Activated T-helper 1 cell treated with anti-CD3 and anti-CD28 coated beads, Interleukin-12 subunit alpha, Interleukin-12 subunit beta, Interleukin-2, Interleukin-4 antibody, amounts not matched to agents 30 ng/mL and 10 ng/mL and 1 ng/mL, durations not matched to agents 14 hours and 24 hours and 36 hours (primary cell): ENCODE measurements at regions not wholly inside any gene's neighbourhood (a gene's known extent, or its start where the extent isn't known, plus 50 kb on each side); places are given as distances from the start of the nearest gene placed in this dataset.

Experiments
- DNase-seq: peaks from one replicate; pipeline ENCODE4 v3.0.0; 2021; ENCODE audit warnings: low spot score
- H3K27ac Mint-ChIP-seq: one replicate; pipeline ENCODE4 v1.8.0; 2021; ENCODE audit warnings: mild to moderate bottlenecking, mixed read lengths
- H3K27me3 Mint-ChIP-seq: one replicate; pipeline ENCODE4 v1.8.0; 2022; ENCODE audit warnings: mild to moderate bottlenecking, moderate library complexity, mixed read lengths; ENCODE audit not compliant: insufficient read depth
- H3K36me3 Mint-ChIP-seq: one replicate; pipeline ENCODE4 v1.8.0; 2021; ENCODE audit warnings: low read depth, mixed read lengths
- H3K4me1 Mint-ChIP-seq: one replicate; pipeline ENCODE4 v1.8.0; 2021; ENCODE audit warnings: low read depth, mixed read lengths
- H3K4me3 Mint-ChIP-seq: one replicate; pipeline ENCODE4 v1.8.0; 2021; ENCODE audit warnings: mild to moderate bottlenecking, moderate library complexity, mixed read lengths
- H3K9me3 Mint-ChIP-seq: one replicate; pipeline ENCODE4 v1.8.0; 2021; ENCODE audit warnings: mixed read lengths
- intact Hi-C: fragments of 100-400 bp; cut with micrococcal nuclease; formaldehyde crosslinking; loops from one replicate; pipeline ENCODE4 v1.15.1; 2024

DNA sequence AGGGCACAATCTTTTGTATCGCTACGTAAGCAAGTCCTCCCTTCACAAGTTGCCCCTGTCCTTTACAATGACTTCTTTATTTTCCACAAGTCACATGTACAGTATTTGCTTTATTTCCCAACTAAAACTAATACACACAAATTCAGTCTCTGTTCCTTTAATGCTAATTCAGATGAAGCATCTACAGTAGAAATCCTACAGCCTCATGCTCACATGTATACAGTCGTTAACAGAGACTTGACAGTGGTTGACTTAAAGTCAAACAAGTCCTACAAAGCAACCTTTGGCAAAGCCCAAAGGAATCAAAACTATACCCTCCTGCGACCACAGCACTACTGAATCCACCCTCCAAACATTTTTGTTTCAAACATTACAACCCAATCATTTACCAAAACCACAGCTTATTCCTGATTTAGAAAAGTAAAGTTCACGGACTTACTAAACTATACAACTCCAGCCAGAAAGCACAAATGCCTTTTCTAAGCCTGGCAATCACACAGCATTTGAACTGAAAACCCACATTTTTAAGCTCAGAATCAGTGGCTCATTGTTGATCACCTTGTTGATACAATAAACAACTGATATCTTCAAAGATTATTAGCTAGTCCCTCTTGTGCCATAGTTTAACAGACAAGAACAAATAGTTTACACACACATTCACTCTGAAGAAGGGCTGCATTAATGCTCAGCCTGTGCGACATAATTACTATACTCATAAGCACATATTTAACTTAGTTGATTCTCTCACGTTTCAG is 70.9 kb upstream of the NHSL1 start:
- Mint-ChIP-seq H3K9me3 (no peaks in the 10 kb centered on the region), H3K4me1 (no peaks in the 10 kb centered on the region), H3K4me3 (no peak overlapping the region), H3K27me3 (peaks cover 18% of the 10 kb centered on the region), H3K27ac (no peak overlapping the region), H3K36me3 (no peaks in the 10 kb centered on the region)
- DNase-seq = no peak
- intact Hi-C loops = no loop called here

DNA sequence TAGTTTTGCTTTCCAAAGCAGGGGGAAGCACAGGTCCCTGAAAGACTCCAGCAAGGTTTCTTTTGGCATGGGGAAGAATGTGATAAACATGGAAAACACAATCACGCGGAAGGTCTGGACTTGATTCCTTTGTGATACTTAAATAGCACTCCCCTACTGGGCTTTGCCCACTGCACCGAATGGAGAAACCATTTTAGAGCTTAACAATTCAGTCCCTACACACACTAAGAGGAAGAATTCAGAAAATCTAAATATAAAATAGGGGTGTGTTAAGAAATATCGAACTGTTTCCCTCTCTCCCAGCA is 71.4 kb upstream of the NHSL1 start:
- Mint-ChIP-seq H3K9me3 (no peaks in the 10 kb centered on the region), H3K27me3 (peaks cover 18% of the 10 kb centered on the region), H3K4me1 (no peaks in the 10 kb centered on the region), H3K36me3 (no peaks in the 10 kb centered on the region), H3K4me3 (no peak overlapping the region), H3K27ac (no peak overlapping the region)
- DNase-seq = no peak
- intact Hi-C loops = no loop called here

DNA sequence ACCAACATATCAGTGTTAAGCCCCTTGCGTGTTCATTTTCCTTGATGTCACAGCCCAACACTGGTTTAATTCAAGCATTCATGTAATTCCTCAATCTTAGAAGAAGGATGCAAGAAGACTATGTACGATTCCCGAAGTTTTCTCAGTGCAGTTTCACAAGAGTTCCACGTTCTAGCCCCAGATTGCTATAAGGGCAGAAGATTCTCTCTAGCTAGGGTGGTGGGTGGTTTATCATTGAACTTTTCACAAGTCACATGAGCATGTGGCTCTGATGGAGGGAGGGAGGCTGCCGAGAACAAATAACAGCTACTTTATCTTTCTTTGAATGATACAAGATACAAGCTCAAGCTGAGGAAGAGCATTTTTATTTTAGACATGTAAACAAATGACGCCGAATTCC is 71.9 kb upstream of the NHSL1 start:
- Mint-ChIP-seq H3K9me3 (no peaks in the 10 kb centered on the region), H3K4me3 (no peak overlapping the region), H3K4me1 (no peaks in the 10 kb centered on the region), H3K36me3 (no peaks in the 10 kb centered on the region), H3K27me3 (peaks cover 21% of the 10 kb centered on the region), H3K27ac (no peak overlapping the region)
- intact Hi-C loops = no loop called here
- DNase-seq = no peak

DNA sequence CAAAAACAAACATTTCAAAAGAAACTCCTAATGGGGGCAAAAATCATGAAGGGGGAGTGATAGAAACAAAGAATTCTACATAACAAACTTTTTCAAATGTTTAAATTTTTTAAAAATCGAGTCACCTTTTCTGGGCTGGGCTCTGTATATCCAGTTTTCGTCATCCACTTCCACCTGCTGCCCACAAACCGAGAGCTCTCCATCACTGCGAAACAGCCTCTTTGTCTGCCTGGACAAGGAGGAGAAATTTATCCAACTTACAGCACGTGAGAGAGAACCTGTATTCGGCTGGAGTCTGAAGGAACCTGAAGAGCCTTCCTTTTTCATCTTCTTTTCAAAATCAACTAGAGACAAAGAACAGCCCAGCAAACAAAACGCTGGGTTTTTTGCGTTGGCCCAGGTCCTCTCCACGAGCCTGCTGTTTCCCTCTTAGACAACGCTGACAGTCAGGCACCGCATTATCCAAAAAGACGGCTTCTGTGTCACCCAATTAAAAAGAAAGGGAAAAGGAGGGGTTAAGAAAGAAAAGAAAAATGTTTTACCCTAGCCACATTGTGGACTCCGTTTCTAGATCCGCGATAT is 72.4 kb upstream of the NHSL1 start:
- H3K36me3 Mint-ChIP-seq = no peaks in the 10 kb centered on the region
- intact Hi-C loops = no loop called here
- DNase-seq = no peak
- no peak overlapping the region for H3K4me3 Mint-ChIP-seq
- H3K27me3 Mint-ChIP-seq = peaks cover 22% of the 10 kb centered on the region
- H3K27ac Mint-ChIP-seq = no peak overlapping the region
- H3K4me1 Mint-ChIP-seq = no peaks in the 10 kb centered on the region
- H3K9me3 Mint-ChIP-seq = no peaks in the 10 kb centered on the region

DNA sequence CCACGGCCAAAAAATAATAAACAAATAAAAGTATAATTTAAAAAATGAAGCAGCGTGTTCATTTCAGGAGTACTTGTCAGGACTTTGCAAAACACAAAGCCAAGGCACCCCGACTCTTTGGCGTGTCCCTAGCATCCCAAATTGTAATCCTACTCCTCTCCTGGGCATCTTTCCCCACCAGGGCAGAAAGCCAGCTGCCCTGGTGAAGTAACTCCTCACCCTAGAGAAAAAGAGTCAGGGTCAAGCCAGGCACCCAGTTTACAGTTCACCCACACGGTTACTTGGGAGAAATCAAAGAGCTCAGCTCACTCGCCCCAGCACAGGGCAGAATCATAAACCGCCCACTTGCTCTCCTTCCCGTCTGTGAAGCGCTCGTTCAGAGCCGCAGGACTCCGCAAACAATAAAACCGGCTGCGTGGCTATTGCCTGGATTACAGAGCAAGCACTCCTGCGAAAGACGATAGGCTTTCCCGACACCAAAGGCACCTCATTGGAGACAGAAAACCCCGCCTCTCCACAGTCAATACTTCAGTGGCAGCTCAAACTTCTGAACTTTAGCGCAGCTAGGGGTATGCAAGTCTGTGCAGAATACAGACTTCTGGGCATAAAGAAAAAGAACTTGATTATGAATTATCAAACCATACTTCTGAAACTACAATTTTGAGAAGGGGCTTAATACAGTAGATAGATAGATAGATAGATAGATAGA is 73.0 kb upstream of the NHSL1 start:
- H3K9me3 Mint-ChIP-seq = no peaks in the 10 kb centered on the region
- H3K4me1 Mint-ChIP-seq = no peaks in the 10 kb centered on the region
- DNase-seq = no peak
- no peak overlapping the region for H3K4me3 Mint-ChIP-seq
- H3K27me3 Mint-ChIP-seq = peaks cover 22% of the 10 kb centered on the region
- intact Hi-C loops = no loop called here
- H3K27ac Mint-ChIP-seq = no peak overlapping the region
- no peaks in the 10 kb centered on the region for H3K36me3 Mint-ChIP-seq

DNA sequence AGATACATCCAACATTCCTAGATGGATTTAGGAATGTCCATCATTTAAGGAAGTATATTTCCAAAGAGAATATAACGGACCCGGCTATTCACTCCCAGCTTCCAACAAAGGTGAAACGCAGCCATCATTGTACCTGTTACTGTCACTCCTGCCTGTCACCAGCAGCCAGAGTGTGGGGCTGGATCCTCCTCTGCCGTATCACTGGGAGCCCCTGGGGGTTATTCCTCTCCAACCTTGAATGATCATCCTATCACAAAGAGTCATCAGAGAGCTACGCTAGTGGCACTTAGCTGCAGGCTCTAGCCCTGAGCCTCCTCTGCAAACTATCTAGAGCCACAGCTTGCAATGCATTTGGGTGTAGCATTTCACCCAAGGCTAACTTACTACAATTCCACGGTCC is 73.6 kb upstream of the NHSL1 start:
- Mint-ChIP-seq H3K9me3 (no peaks in the 10 kb centered on the region), H3K4me3 (no peak overlapping the region), H3K36me3 (no peaks in the 10 kb centered on the region), H3K4me1 (no peaks in the 10 kb centered on the region), H3K27me3 (peaks cover 22% of the 10 kb centered on the region), H3K27ac (no peak overlapping the region)
- intact Hi-C loops = no loop called here
- no peak for DNase-seq

DNA sequence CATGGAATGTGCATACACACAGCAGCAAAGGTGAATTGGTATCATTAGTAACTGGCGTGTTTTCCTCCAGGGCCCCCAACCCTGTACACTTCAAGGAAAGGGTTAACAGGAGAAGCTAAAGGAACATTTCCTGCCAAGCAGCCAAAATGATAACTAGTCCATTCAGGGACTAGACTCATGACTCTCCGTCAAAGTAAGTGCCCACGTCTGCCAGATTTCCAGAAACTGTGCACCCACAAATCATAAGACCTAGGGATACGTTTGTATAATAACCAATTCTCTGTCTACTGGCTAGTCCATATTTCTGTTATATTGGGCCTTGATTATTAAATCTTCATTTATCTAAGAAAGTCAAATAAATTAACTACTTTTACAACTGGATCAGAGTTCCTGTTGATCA is 76.0 kb upstream of the NHSL1 start:
- no peaks in the 10 kb centered on the region for H3K4me1 Mint-ChIP-seq
- intact Hi-C loops = no loop called here
- no peak for DNase-seq
- no peak overlapping the region for H3K4me3 Mint-ChIP-seq
- H3K36me3 Mint-ChIP-seq = no peaks in the 10 kb centered on the region
- H3K9me3 Mint-ChIP-seq = no peaks in the 10 kb centered on the region
- no peak overlapping the region for H3K27ac Mint-ChIP-seq
- peaks cover 18% of the 10 kb centered on the region for H3K27me3 Mint-ChIP-seq

DNA sequence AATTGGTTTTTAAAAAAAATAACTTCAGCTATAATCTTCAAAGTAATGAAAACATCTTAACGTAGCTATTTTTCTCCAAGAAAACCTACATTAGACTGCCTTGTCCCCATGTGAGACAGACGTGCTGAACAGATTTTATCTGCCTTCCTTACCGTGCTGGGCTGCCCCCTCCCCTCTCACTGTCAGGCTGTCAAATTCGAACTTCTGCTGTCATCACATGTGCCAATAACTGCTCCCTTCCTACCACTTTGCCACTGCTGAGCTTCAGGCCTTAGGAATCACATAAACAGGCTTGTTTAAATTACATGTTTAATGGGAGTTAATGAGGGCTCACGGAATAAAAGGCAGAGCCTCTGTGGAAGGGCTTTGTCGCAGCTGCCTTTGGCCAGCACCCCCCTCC is 77.0 kb upstream of the NHSL1 start:
- Mint-ChIP-seq H3K27me3 (peaks cover 18% of the 10 kb centered on the region), H3K4me1 (no peaks in the 10 kb centered on the region), H3K9me3 (no peaks in the 10 kb centered on the region), H3K36me3 (no peaks in the 10 kb centered on the region), H3K4me3 (no peak overlapping the region), H3K27ac (no peak overlapping the region)
- no peak for DNase-seq
- intact Hi-C loops = no loop called here

DNA sequence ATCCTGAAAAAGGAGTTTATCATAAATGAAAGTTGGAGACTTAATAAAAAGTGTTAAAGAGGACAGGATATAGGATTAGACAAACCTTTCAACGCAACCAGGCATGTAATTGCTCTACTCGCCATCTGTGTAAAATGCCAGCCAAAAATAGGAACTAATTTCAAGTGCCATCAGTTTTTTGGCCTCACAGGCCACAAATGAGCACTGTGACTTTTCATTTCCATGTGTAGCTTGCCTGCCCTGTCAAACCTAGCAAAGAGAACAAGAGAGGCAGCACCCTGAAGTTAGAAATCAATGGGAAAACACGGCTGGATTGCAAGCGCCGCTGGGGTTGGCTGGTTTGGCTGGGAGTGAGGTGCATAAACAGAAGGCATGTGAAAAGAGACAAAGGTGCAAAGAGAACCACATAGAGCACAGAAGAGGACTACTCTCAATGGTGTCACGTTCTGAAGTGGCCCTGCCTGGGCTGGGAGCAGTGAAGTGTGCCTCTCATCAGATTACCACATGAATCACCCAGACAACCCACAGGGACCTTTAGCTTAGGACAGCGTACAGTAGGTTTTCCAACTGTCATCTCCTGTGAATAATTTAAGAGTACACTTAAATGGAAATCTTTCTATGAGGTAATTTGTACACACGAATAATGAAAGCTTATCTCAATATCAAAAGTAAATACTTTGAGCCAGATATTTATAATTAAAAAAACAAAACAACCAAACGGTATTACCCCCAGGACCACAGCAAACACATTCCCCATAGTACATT is 78.0 kb upstream of the NHSL1 start:
- DNase-seq = no peak
- intact Hi-C loops = no loop called here
- Mint-ChIP-seq H3K9me3 (no peaks in the 10 kb centered on the region), H3K27me3 (peaks cover 17% of the 10 kb centered on the region), H3K4me1 (no peaks in the 10 kb centered on the region), H3K36me3 (no peaks in the 10 kb centered on the region), H3K27ac (no peak overlapping the region), H3K4me3 (no peak overlapping the region)

DNA sequence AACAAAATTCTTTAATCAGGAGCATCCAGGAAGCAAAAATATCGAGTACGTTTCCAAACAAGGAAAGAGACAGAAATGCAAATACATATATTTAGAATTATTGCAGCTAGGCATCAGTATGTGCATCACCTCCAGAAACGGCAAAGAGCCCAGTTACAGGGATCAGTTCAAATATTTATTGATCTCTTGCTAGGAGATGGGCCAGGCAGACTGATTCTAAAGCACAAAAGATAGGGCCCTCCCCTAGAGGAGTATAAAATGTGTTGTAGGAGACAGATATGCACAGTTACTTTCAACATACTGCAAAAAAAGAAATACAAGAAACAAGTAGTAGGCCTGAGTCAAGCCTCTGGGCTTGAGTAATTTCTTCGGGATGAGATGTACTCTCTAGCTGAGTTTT is 80.7 kb upstream of the NHSL1 start:
- Mint-ChIP-seq H3K4me1 (no peaks in the 10 kb centered on the region), H3K4me3 (no peak overlapping the region), H3K36me3 (no peaks in the 10 kb centered on the region), H3K27me3 (peaks cover 12% of the 10 kb centered on the region), H3K27ac (no peak overlapping the region), H3K9me3 (no peaks in the 10 kb centered on the region)
- intact Hi-C loops = no loop called here
- no peak for DNase-seq

DNA sequence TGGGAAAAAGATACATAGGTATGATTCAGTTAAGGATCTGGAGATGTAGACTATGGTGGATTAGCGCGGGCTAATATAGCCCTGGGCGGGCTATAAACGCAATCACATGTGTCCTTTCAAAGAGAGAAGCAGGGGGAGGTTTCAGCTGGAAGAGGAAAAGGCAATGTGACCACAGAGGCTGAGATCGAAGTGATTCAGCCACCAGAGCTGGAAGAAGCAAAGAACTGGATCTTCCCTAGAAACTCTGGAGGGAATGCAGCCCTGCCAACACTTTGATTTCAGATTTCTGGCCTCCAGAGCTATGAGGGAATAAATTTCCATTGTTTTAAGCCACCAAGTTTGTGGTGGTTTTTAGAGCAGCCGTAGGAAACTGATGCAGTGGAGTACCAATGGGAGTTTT is 81.5 kb upstream of the NHSL1 start:
- Mint-ChIP-seq H3K9me3 (no peaks in the 10 kb centered on the region), H3K27ac (no peak overlapping the region), H3K4me1 (no peaks in the 10 kb centered on the region), H3K27me3 (peaks cover 12% of the 10 kb centered on the region), H3K4me3 (no peak overlapping the region), H3K36me3 (no peaks in the 10 kb centered on the region)
- intact Hi-C loops = no loop called here
- DNase-seq = no peak

DNA sequence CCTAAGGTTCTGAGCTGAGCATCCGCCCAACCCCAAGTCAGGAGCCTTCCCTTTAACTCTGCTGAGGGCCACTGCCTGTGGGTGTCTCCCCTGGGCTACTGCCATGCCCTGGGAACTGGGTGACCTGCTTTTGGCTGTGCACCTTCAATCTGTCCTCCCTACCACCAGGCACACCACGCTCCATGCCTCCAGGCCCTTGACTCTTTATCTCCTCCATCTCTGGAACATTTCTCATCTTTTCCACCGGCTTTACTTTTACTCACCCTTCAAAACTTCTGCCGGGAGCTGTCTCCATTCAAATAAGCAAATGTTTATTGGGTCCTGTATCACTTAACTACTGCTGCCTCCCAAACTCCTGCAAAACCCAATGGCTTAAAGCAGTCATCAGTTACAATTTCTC is 83.3 kb upstream of the NHSL1 start:
- H3K4me1 Mint-ChIP-seq = no peaks in the 10 kb centered on the region
- no peaks in the 10 kb centered on the region for H3K9me3 Mint-ChIP-seq
- peaks cover 7% of the 10 kb centered on the region for H3K27me3 Mint-ChIP-seq
- intact Hi-C loops = no loop called here
- H3K27ac Mint-ChIP-seq = no peak overlapping the region
- DNase-seq = no peak
- H3K4me3 Mint-ChIP-seq = no peak overlapping the region
- H3K36me3 Mint-ChIP-seq = no peaks in the 10 kb centered on the region

DNA sequence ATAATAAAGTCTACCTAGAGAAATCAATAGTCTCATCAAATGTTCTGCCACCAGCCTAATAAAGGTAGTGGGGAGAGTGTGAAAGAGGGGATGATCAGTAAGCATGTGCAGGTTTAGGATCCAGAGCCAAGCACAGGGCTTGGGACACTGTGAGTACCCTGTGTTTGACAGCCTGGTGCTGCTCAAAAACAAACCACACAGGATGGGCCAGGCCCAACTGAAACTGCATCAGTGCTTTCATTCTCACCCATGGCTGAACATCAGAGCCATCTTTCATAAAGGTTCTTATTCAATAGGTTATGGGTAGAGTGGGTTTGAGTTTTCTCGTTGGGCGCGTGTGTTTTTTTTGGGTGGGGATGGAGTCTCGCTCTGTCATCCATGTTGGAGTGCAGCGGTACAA is 87.3 kb upstream of the NHSL1 start:
- DNase-seq = no peak
- Mint-ChIP-seq H3K36me3 (no peaks in the 10 kb centered on the region), H3K4me3 (no peak overlapping the region), H3K9me3 (no peaks in the 10 kb centered on the region), H3K27ac (no peak overlapping the region), H3K4me1 (peaks cover 12% of the 10 kb centered on the region), H3K27me3 (peaks cover 7% of the 10 kb centered on the region)
- intact Hi-C loops = no loop called here
